H1 (cell line): ENCODE measurements at regions not wholly inside any gene's neighbourhood (a gene's known extent, or its start where the extent isn't known, plus 50 kb on each side); places are given as distances from the start of the nearest gene placed in this dataset.

Source experiments
- ASH2L ChIP-seq: fragments of 200-600, 300-600 bp; sonication (generic); IDR thresholded peaks from one replicate; pipeline ENCODE4 v1.7.1; 2017; ENCODE audit warnings: low read length
- EZH2 ChIP-seq: fragments of 200-600 bp; sonication (generic); IDR thresholded peaks from 2 replicates; pipeline ENCODE4 v1.7.1; 2012; ENCODE audit warnings: low read depth, mild to moderate bottlenecking, moderate library complexity, low read length, inconsistent platforms; ENCODE audit not compliant: severe bottlenecking
- MAFK ChIP-seq: IDR thresholded peaks from 2 replicates; pipeline ENCODE4 v1.6.1; 2012; ENCODE audit warnings: low read depth, mild to moderate bottlenecking, improper control_type of control experiment, low read length
- NANOG ChIP-seq: IDR thresholded peaks from 2 replicates; pipeline ENCODE4 v1.6.1; 2011; ENCODE audit warnings: low read length, low read depth, mild to moderate bottlenecking, inconsistent platforms; ENCODE audit not compliant: insufficient read depth, poor library complexity, severe bottlenecking
- POU5F1 ChIP-seq: IDR thresholded peaks from 2 replicates; pipeline ENCODE4 v1.6.1; 2011; ENCODE audit warnings: low read depth, mild to moderate bottlenecking, low read length, moderate library complexity
- RNF2 ChIP-seq: fragments of 200-900, 300-1000 bp; sonication (generic); IDR thresholded peaks from 2 replicates; pipeline ENCODE4 v1.7.1; 2016; ENCODE audit warnings: borderline replicate concordance, low read depth, mild to moderate bottlenecking, antibody characterized with exemption, low read length; ENCODE audit not compliant: poor library complexity, severe bottlenecking; ENCODE audit errors: missing control alignments
- SP1 ChIP-seq: IDR thresholded peaks from 2 replicates; pipeline ENCODE4 v1.6.1; 2011; ENCODE audit warnings: low read depth, low read length

GRCh38 chr3:106425026-106425425 lies 556.2 kb upstream of the CBLB start (continued):
- TF ChIP-seq RNF2 (no peak), MAFK (no peak), SP1 (no peak), ASH2L (no peak), NANOG (no peak), EZH2 (no peak), POU5F1 (no peak)
- TF ChIP-seq, all 59 proteins: peak for 0
